ENCODE measurements at regions not wholly inside any gene's neighbourhood (a gene's known extent, or its start where the extent isn't known, plus 50 kb on each side); places are given as distances from the start of the nearest gene placed in this dataset.

DNA sequence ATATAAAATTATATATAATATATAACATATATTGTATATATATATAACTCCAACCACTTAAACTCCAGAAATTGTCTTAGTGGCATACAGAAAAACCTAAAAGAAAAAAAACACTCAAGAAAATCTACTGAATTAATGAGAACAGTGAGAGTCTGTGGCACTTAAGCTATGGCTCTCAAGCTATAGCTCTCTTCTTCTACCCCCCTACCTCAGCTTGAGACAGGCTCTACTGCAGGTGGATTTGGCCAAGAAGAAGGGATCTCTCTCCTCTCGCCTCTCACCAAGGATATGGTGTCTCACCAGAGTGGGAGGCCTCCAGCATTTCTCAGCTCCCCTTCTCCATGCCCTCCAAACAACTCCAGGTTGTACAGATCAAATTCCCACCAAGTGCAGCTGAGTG lies 64.5 kb upstream of the DAB2 start:
- TF ChIP-seq, protein P1, sequence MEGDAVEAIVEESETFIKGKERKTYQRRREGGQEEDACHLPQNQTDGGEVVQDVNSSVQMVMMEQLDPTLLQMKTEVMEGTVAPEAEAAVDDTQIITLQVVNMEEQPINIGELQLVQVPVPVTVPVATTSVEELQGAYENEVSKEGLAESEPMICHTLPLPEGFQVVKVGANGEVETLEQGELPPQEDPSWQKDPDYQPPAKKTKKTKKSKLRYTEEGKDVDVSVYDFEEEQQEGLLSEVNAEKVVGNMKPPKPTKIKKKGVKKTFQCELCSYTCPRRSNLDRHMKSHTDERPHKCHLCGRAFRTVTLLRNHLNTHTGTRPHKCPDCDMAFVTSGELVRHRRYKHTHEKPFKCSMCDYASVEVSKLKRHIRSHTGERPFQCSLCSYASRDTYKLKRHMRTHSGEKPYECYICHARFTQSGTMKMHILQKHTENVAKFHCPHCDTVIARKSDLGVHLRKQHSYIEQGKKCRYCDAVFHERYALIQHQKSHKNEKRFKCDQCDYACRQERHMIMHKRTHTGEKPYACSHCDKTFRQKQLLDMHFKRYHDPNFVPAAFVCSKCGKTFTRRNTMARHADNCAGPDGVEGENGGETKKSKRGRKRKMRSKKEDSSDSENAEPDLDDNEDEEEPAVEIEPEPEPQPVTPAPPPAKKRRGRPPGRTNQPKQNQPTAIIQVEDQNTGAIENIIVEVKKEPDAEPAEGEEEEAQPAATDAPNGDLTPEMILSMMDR (IDR thresholded peaks at IDR 0.05; ENCODE audit: low read depth, low read length): no peak
- TF ChIP-seq EZH2phosphoT487 (IDR thresholded peaks at IDR 0.05; ENCODE audit: low read depth): no peak

Data from OCI-LY3 (cell line).